H1 (cell line): ENCODE measurements at regions not wholly inside any gene's neighbourhood (a gene's known extent, or its start where the extent isn't known, plus 50 kb on each side); places are given as distances from the start of the nearest gene placed in this dataset.

Source experiments
- CTCF ChIA-PET: fragments of 300-600 bp; sonication (Branson Sonifier 250); formaldehyde crosslinking; loops from one replicate; lab custom pipeline; 2021; ENCODE audit not compliant: partially characterized antibody; lab: Charles Lee
- POLR2A ChIA-PET: fragments of 300-600 bp; sonication (Branson Sonifier 250); formaldehyde crosslinking; loops from one replicate; lab custom pipeline; 2021; ENCODE audit warnings: inconsistent platforms; ENCODE audit not compliant: partially characterized antibody; lab: Charles Lee
- DNase-seq, 2 experiments: peaks; one replicate each; pipeline versions ENCODE4 v3.0.0 to v3.0.0-alpha.2; 2010 to 2022; ENCODE audit warnings: low spot score in 2 of 2, low read depth in 1 of 2, mixed read lengths in 1 of 2
- FAIRE-seq: peaks from 2 replicates; lab custom pipeline; 2011; peaks lifted over from hg19 to GRCh38; lab: Jason Lieb, UNC
- H2AFZ ChIP-seq: 2 replicates; pipeline ENCODE4 v1.8.1; 2012; ENCODE audit warnings: low read length, inconsistent platforms
- H2AK5ac ChIP-seq: 2 replicates; pipeline ENCODE4 v1.6.1; 2013; ENCODE audit warnings: low read depth, low read length
- H2BK120ac ChIP-seq: replicated peaks from 2 replicates; pipeline ENCODE3; 2013; ENCODE audit warnings: low read depth, low read length, inconsistent platforms
- H2BK12ac ChIP-seq: 2 replicates; pipeline ENCODE4 v1.6.1; 2013; ENCODE audit warnings: low read depth, low read length
- H2BK15ac ChIP-seq: 2 replicates; pipeline ENCODE4 v1.6.1; 2013; ENCODE audit warnings: low read length
- H2BK20ac ChIP-seq: 2 replicates; pipeline ENCODE4 v1.6.1; 2013; ENCODE audit warnings: low read length
- H2BK5ac ChIP-seq: 2 replicates; pipeline ENCODE4 v1.6.1; 2013; ENCODE audit warnings: low read depth, low read length
- H3K14ac ChIP-seq: 2 replicates; pipeline ENCODE4 v1.6.1; 2013; ENCODE audit warnings: inconsistent platforms; ENCODE audit not compliant: insufficient read length
- H3K18ac ChIP-seq: 2 replicates; pipeline ENCODE4 v1.6.1; 2013; ENCODE audit warnings: low read length; ENCODE audit errors: extremely low read depth
- H3K23ac ChIP-seq: 2 replicates; pipeline ENCODE4 v1.6.1; 2013; ENCODE audit warnings: inconsistent platforms; ENCODE audit not compliant: insufficient read length
- H3K23me2 ChIP-seq: 2 replicates; pipeline ENCODE4 v1.6.1; 2013; ENCODE audit warnings: low read depth, low read length
- H3K27ac ChIP-seq: 2 replicates; pipeline ENCODE4 v1.6.1; 2011; ENCODE audit warnings: low read depth, low read length, inconsistent platforms
- H3K27me3 ChIP-seq, 4 experiments: replicated peaks in 1 of 4; 1 replicate in 1 of 4; 2 replicates in 3 of 4; pipeline versions ENCODE4 v1.6.1 to v1.8.1; 2011 to 2013; ENCODE audit warnings: low read length in 3 of 4, mild to moderate bottlenecking in 3 of 4, inconsistent platforms in 2 of 4, mixed read lengths in 2 of 4, moderate library complexity in 1 of 4; ENCODE audit not compliant: control insufficient read depth in 3 of 4, insufficient read depth in 3 of 4; ENCODE audit errors: extremely low read depth in 1 of 4
- H3K36me3 ChIP-seq, 4 experiments: 2 replicates each; pipeline versions ENCODE4 v1.6.1 to v1.8.1; 2011 to 2013; ENCODE audit warnings: mild to moderate bottlenecking in 4 of 4, low read length in 3 of 4, moderate library complexity in 2 of 4, control low read depth in 1 of 4, inconsistent platforms in 1 of 4; ENCODE audit not compliant: insufficient read depth in 4 of 4, control insufficient read depth in 2 of 4
- H3K4ac ChIP-seq: replicated peaks from 2 replicates; pipeline ENCODE3; 2013; ENCODE audit warnings: low read length, low read depth, mixed read lengths, inconsistent platforms; ENCODE audit not compliant: insufficient read length
- H3K4me1 ChIP-seq, 4 experiments: replicated peaks in 1 of 4; 1 replicate in 1 of 4; 2 replicates in 3 of 4; pipeline versions ENCODE4 v1.6.1 to v1.8.1; 2011 to 2013; ENCODE audit warnings: low read length in 3 of 4, inconsistent platforms in 2 of 4, mixed read lengths in 1 of 4; ENCODE audit not compliant: insufficient read depth in 4 of 4, control insufficient read depth in 3 of 4
- H3K4me2 ChIP-seq, 2 experiments: 2 replicates each; pipeline versions ENCODE4 v1.6.1 to v1.8.1; 2011 to 2013; ENCODE audit warnings: low read depth in 2 of 2, low read length in 2 of 2, control low read depth in 1 of 2, inconsistent platforms in 1 of 2, mild to moderate bottlenecking in 1 of 2; ENCODE audit not compliant: insufficient read depth in 1 of 2
- H3K4me3 ChIP-seq, 4 experiments: fragments of 200-600, 300-600 bp in 1 of 4; sonication (generic), shearing (Covaris generic), sonication (Bioruptor Twin) in 1 of 4; 2 replicates each; pipeline versions ENCODE4 v1.5.1 to v1.8.1; 2011 to 2016; ENCODE audit warnings: low read length in 4 of 4, low read depth in 3 of 4, control low read depth in 2 of 4, inconsistent platforms in 2 of 4, mild to moderate bottlenecking in 2 of 4, mixed read lengths in 1 of 4, moderate library complexity in 1 of 4; ENCODE audit not compliant: insufficient read depth in 2 of 4; ENCODE audit errors: extremely low read depth in 1 of 4
- H3K56ac ChIP-seq: replicated peaks from 2 replicates; pipeline ENCODE3; 2013; ENCODE audit warnings: low read depth, mild to moderate bottlenecking, mixed read lengths, low read length, inconsistent platforms; ENCODE audit not compliant: insufficient read length
- H3K79me1 ChIP-seq: 2 replicates; pipeline ENCODE4 v1.6.1; 2013; ENCODE audit warnings: low read depth, low read length, control low read depth
- H3K79me2 ChIP-seq, 2 experiments: 2 replicates each; pipeline versions ENCODE4 v1.6.1 to v1.8.1; 2012 to 2013; ENCODE audit warnings: low read length in 2 of 2, mild to moderate bottlenecking in 2 of 2, inconsistent platforms in 1 of 2; ENCODE audit not compliant: insufficient read depth in 2 of 2, control insufficient read depth in 1 of 2
- H3K9ac ChIP-seq, 4 experiments: replicated peaks in 1 of 4; 1 replicate in 1 of 4; 2 replicates in 3 of 4; pipeline versions ENCODE4 v1.6.1 to v1.8.1; 2011 to 2013; ENCODE audit warnings: low read depth in 3 of 4, low read length in 3 of 4, control low read depth in 2 of 4, mild to moderate bottlenecking in 2 of 4, moderate library complexity in 2 of 4, inconsistent platforms in 1 of 4; ENCODE audit errors: extremely low read depth in 1 of 4
- H3K9me3 ChIP-seq, 2 experiments: 2 replicates each; pipeline versions ENCODE4 v1.6.1 to v1.8.1; 2012 to 2013; ENCODE audit warnings: mild to moderate bottlenecking in 2 of 2, moderate library complexity in 2 of 2, control low read depth in 1 of 2, inconsistent platforms in 1 of 2, low read depth in 1 of 2, low read length in 1 of 2, mixed read lengths in 1 of 2; ENCODE audit not compliant: insufficient read depth in 2 of 2
- H4K20me1 ChIP-seq, 2 experiments: replicated peaks in 1 of 2; 2 replicates each; pipeline versions ENCODE3 to v1.8.1; 2011 to 2013; ENCODE audit warnings: inconsistent platforms in 2 of 2, low read length in 2 of 2, mild to moderate bottlenecking in 1 of 2; ENCODE audit not compliant: insufficient read depth in 2 of 2, control insufficient read depth in 1 of 2
- H4K5ac ChIP-seq: 2 replicates; pipeline ENCODE4 v1.6.1; 2013; ENCODE audit warnings: low read length, low read depth, mixed read lengths, inconsistent platforms; ENCODE audit not compliant: insufficient read length
- H4K8ac ChIP-seq: 2 replicates; pipeline ENCODE4 v1.8.0; 2013; ENCODE audit warnings: mild to moderate bottlenecking, moderate library complexity, low read length, inconsistent platforms; ENCODE audit not compliant: insufficient read depth; ENCODE audit errors: extremely low read depth
- H4K91ac ChIP-seq: replicated peaks from 2 replicates; pipeline ENCODE3; 2013; ENCODE audit warnings: low read length, mixed read lengths, inconsistent platforms; ENCODE audit not compliant: insufficient read length
- BCL11A ChIP-seq, 2 experiments: IDR thresholded peaks; one replicate each; pipeline ENCODE4 v1.6.1; 2011; ENCODE audit warnings: low read depth in 2 of 2, low read length in 2 of 2, mild to moderate bottlenecking in 2 of 2
- CHD1 ChIP-seq: IDR thresholded peaks from 2 replicates; pipeline ENCODE4 v1.6.1; 2012; ENCODE audit warnings: low read depth, low read length, improper control_type of control experiment
- JUN ChIP-seq: IDR thresholded peaks from 2 replicates; pipeline ENCODE4 v1.6.1; 2011; ENCODE audit warnings: low read depth, mild to moderate bottlenecking, improper control_type of control experiment, low read length
- KDM4A ChIP-seq: IDR thresholded peaks from one replicate; pipeline ENCODE4 v1.7.1; 2012; ENCODE audit warnings: low read depth, mild to moderate bottlenecking, moderate library complexity, low read length, inconsistent platforms; ENCODE audit not compliant: severe bottlenecking
- POLR2A ChIP-seq, 2 experiments: IDR thresholded peaks; 1 replicate in 1 of 2; 2 replicates in 1 of 2; pipeline ENCODE4 v1.6.1; 2011; ENCODE audit warnings: low read depth in 2 of 2, low read length in 2 of 2, mild to moderate bottlenecking in 2 of 2; ENCODE audit errors: control extremely low read depth in 1 of 2
- RFX5 ChIP-seq: IDR thresholded peaks from 2 replicates; pipeline ENCODE4 v1.6.1; 2011; ENCODE audit warnings: low read depth, low read length, improper control_type of control experiment, borderline replicate concordance
- SIN3A ChIP-seq, 2 experiments: IDR thresholded peaks in 1 of 2; conservative IDR thresholded peaks in 1 of 2; 2 replicates each; pipeline ENCODE4 v1.6.1; 2011 to 2012; ENCODE audit warnings: low read length in 2 of 2, improper control_type of control experiment in 1 of 2, low read depth in 1 of 2, mild to moderate bottlenecking in 1 of 2
- WGBS, 2 experiments: shearing (Covaris generic) in 1 of 2; methylation state at CpG; one replicate each; pipeline versions ENCODE4 v1.1.6 to v1.1.7; 2013 to 2015; ENCODE audit warnings: low lambda C conversion rate in 2 of 2, mixed read lengths in 2 of 2, inconsistent platforms in 1 of 2, low coverage in 1 of 2, missing lambda C conversion rate in 1 of 2; ENCODE audit not compliant: insufficient replicate concordance in 2 of 2, insufficient coverage in 1 of 2, insufficient read length in 1 of 2; ENCODE audit errors: extremely low coverage in 1 of 2, missing lambda C conversion rate in 1 of 2; 5-methylcytosine and 5-hydroxymethylcytosine counted together
- TF ChIP-seq, protein P1 (sequence below): IDR thresholded peaks from 2 replicates; pipeline ENCODE4 v1.6.1; 2012; ENCODE audit warnings: inconsistent platforms
- TF ChIP-seq, protein P2 (sequence below): IDR thresholded peaks from 2 replicates; pipeline ENCODE4 v1.6.1; 2012; ENCODE audit warnings: low read length, inconsistent platforms

GRCh38 chr12:30090258-30090657, 306.5 kb upstream of the TMTC1 start:
- Histone ChIP-seq H3K79me1 (no peaks in the 10 kb centered on the region), H2AFZ (no peak overlapping the region), H4K91ac (no peak overlapping the region), H2BK120ac (no peak overlapping the region), H3K4me3 (no peak overlapping the region), H2BK15ac (no peak overlapping the region), H3K27ac (no peak overlapping the region), H3K4ac (no peak overlapping the region), H2BK12ac (no peak overlapping the region), H4K20me1 (no peaks in the 10 kb centered on the region), H3K79me2 (no peaks in the 10 kb centered on the region), H3K4me2 (no peak overlapping the region), H3K27me3 (no peaks in the 10 kb centered on the region), H2BK20ac (no peak overlapping the region), H3K14ac (no peak overlapping the region), H4K8ac (no peak overlapping the region), H2BK5ac (no peak overlapping the region), H3K9ac (no peak overlapping the region), H4K5ac (no peak overlapping the region), H3K23ac (no peak overlapping the region), H3K36me3 (no peaks in the 10 kb centered on the region), H3K9me3 (no peaks in the 10 kb centered on the region), H3K56ac (no peak overlapping the region), H2AK5ac (no peak overlapping the region), H3K4me1 (no peaks in the 10 kb centered on the region), H3K23me2 (0 out of 2 replicates have a peak, but pooled peaks cover 2% of the 10 kb centered on the region), H3K18ac (no peak overlapping the region)
- no peak for FAIRE-seq
- ChIA-PET POLR2A (no interaction called here), CTCF (no interaction called here)
- TF ChIP-seq CHD1 (no peak), SIN3A (conservative IDR thresholded peaks at IDR 0.05 in 1 of 2, IDR thresholded peaks at IDR 0.05 in 1 of 2; ENCODE audit: low read depth in 1 of 2, low read length in 2 of 2) (no peak), BCL11A (IDR thresholded peaks at IDR 0.05; ENCODE audit: low read depth in 2 of 2, low read length in 2 of 2) (no peak), POLR2A (IDR thresholded peaks at IDR 0.05; ENCODE audit: control extremely low read depth in 1 of 2, low read depth in 2 of 2, low read length in 2 of 2) (no peak), RFX5 (no peak), KDM4A (no peak), JUN (no peak)
- TF ChIP-seq, protein P1, sequence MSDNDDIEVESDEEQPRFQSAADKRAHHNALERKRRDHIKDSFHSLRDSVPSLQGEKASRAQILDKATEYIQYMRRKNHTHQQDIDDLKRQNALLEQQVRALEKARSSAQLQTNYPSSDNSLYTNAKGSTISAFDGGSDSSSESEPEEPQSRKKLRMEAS = no peak
- TF ChIP-seq, protein P2, sequence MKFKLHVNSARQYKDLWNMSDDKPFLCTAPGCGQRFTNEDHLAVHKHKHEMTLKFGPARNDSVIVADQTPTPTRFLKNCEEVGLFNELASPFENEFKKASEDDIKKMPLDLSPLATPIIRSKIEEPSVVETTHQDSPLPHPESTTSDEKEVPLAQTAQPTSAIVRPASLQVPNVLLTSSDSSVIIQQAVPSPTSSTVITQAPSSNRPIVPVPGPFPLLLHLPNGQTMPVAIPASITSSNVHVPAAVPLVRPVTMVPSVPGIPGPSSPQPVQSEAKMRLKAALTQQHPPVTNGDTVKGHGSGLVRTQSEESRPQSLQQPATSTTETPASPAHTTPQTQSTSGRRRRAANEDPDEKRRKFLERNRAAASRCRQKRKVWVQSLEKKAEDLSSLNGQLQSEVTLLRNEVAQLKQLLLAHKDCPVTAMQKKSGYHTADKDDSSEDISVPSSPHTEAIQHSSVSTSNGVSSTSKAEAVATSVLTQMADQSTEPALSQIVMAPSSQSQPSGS = no peak
- 87% methylated on average over 2 of the region's 2 CpGs; no CpG with 5 or more reads in 1 of the 2 experiments for WGBS, 2 experiments
- no peak for DNase-seq
